Fibroblast of skin of back (primary cell): ENCODE measurements at regions not wholly inside any gene's neighbourhood (a gene's known extent, or its start where the extent isn't known, plus 50 kb on each side); places are given as distances from the start of the nearest gene placed in this dataset.
"Not testable (repeated sequence)": the region's sequence is repeated elsewhere in the genome, so short reads cannot be mapped to it uniquely, and the experiment has no call there.

Experiments used
- DNase-seq: peaks from one replicate; pipeline ENCODE4 v3.0.0-alpha.2; 2013

GRCh38 chr9:75797085-75797580, 93.3 kb upstream of the PCSK5 start:
- DNase-seq, result no peak

- no peak for DNase-seq
Measured at GRCh38 chr9:75798505-75798904, 92.0 kb upstream of the PCSK5 start.

GRCh38 chr9:75803130-75803529, 87.3 kb upstream of the PCSK5 start:
- DNase-seq, result peak; percentile 95

GRCh38 chr9:75810063-75810462, 80.4 kb upstream of the PCSK5 start:
- DNase-seq, result no peak

- DNase-seq, result no peak
Measured at GRCh38 chr9:75811692-75812091, 78.8 kb upstream of the PCSK5 start.

- peak; percentile 46 for DNase-seq
Measured at GRCh38 chr9:75812141-75812540, 78.3 kb upstream of the PCSK5 start.

GRCh38 chr9:75814667-75815066, 75.8 kb upstream of the PCSK5 start:
- peak; percentile 91 for DNase-seq

GRCh38 chr9:75820471-75821115, 69.9 kb upstream of the PCSK5 start:
- DNase-seq, result not testable (repeated sequence)

- DNase-seq, result peak; percentile 42
Measured at GRCh38 chr9:75823151-75823550, 67.3 kb upstream of the PCSK5 start.

GRCh38 chr9:75824816-75825568, 65.5 kb upstream of the PCSK5 start:
- DNase-seq, result peak; percentile 23

GRCh38 chr9:75826314-75826713, 64.2 kb upstream of the PCSK5 start:
- no peak for DNase-seq

GRCh38 chr9:75830303-75830702, 60.2 kb upstream of the PCSK5 start:
- DNase-seq, result no peak

- DNase-seq, result no peak
Measured at GRCh38 chr9:75833778-75834177, 56.7 kb upstream of the PCSK5 start.

GRCh38 chr9:75834878-75835277, 55.6 kb upstream of the PCSK5 start:
- no peak for DNase-seq
